ENCODE measurements at regions not wholly inside any gene's neighbourhood (a gene's known extent, or its start where the extent isn't known, plus 50 kb on each side); places are given as distances from the start of the nearest gene placed in this dataset.

DNA sequence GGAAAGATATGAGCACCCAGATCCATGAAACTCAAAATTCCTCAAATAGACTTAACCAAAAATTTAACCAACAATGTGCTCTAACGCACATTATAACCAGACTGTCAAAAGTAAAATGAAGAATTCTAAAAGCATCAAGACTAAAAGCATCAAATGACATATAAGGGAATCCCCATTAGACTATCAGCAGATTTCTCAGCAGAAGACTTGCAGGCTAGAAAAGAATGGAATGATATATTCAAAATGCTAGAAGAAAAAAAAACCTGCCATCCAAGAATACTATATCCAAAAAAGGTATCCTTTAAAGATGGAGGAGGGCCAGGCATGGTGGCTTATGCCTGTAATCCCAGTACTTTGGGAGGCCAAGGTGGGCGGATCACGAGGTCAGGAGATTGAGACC lies 117.5 kb upstream of the UBASH3B start:
- TF ChIP-seq, protein P1, sequence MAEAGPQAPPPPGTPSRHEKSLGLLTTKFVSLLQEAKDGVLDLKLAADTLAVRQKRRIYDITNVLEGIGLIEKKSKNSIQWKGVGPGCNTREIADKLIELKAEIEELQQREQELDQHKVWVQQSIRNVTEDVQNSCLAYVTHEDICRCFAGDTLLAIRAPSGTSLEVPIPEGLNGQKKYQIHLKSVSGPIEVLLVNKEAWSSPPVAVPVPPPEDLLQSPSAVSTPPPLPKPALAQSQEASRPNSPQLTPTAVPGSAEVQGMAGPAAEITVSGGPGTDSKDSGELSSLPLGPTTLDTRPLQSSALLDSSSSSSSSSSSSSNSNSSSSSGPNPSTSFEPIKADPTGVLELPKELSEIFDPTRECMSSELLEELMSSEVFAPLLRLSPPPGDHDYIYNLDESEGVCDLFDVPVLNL (CRISPR knock-in tag; IDR thresholded peaks at IDR 0.05; ENCODE audit: borderline replicate concordance, low read depth) = no peak
- TF ChIP-seq, protein P2, sequence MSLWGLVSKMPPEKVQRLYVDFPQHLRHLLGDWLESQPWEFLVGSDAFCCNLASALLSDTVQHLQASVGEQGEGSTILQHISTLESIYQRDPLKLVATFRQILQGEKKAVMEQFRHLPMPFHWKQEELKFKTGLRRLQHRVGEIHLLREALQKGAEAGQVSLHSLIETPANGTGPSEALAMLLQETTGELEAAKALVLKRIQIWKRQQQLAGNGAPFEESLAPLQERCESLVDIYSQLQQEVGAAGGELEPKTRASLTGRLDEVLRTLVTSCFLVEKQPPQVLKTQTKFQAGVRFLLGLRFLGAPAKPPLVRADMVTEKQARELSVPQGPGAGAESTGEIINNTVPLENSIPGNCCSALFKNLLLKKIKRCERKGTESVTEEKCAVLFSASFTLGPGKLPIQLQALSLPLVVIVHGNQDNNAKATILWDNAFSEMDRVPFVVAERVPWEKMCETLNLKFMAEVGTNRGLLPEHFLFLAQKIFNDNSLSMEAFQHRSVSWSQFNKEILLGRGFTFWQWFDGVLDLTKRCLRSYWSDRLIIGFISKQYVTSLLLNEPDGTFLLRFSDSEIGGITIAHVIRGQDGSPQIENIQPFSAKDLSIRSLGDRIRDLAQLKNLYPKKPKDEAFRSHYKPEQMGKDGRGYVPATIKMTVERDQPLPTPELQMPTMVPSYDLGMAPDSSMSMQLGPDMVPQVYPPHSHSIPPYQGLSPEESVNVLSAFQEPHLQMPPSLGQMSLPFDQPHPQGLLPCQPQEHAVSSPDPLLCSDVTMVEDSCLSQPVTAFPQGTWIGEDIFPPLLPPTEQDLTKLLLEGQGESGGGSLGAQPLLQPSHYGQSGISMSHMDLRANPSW (CRISPR knock-in tag; conservative IDR thresholded peaks at IDR 0.05; ENCODE audit: low read depth) = no peak
- TF ChIP-seq, protein P3, sequence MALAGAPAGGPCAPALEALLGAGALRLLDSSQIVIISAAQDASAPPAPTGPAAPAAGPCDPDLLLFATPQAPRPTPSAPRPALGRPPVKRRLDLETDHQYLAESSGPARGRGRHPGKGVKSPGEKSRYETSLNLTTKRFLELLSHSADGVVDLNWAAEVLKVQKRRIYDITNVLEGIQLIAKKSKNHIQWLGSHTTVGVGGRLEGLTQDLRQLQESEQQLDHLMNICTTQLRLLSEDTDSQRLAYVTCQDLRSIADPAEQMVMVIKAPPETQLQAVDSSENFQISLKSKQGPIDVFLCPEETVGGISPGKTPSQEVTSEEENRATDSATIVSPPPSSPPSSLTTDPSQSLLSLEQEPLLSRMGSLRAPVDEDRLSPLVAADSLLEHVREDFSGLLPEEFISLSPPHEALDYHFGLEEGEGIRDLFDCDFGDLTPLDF (CRISPR knock-in tag; IDR thresholded peaks at IDR 0.05) = no peak
- TF ChIP-seq, protein P4, sequence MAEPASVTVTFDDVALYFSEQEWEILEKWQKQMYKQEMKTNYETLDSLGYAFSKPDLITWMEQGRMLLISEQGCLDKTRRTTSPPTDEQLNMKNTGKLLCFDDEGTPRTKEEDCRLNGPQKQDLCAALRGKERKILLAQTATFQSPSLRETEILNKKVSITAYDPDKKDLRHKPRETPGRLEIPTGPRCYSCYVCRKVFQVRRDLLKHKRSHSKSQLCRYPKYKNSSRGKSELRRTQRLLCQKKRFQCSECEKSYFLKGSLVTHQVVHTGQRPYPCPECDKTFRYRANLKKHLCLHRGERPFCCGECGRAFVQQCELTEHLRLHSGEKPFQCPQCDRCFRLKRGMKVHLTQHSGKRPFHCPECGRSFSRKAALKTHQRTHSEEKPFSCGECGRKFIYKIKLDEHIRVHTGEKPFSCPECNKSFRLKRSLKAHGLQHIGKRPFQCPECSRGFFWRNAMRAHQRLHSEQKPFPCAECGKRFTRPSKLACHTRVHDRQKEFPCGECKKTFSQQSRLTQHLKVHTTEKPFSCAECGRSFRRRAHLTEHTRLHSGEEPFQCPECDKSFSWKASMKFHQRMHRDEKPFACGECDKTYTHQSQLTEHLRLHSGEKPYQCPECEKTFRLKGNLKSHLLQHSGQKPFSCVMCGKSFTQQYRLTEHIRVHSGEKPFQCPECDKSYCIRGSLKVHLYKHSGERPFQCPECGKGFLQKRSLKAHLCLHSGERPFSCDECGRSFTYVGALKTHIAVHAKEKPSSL (CRISPR knock-in tag; conservative IDR thresholded peaks at IDR 0.05) = no peak
- TF ChIP-seq RORB (CRISPR knock-in tag; IDR thresholded peaks at IDR 0.05) (no peak), NR1H2 (CRISPR knock-in tag; IDR thresholded peaks at IDR 0.05) (no peak), TCF7 (CRISPR knock-in tag; IDR thresholded peaks at IDR 0.05; ENCODE audit: low read depth) (no peak), ZNF423 (CRISPR knock-in tag; IDR thresholded peaks at IDR 0.05) (no peak), GTF2I (CRISPR knock-in tag; conservative IDR thresholded peaks at IDR 0.05) (no peak), ZNF219 (CRISPR knock-in tag; IDR thresholded peaks at IDR 0.05; ENCODE audit: borderline replicate concordance) (no peak), PRRX2 (CRISPR knock-in tag; IDR thresholded peaks at IDR 0.05) (no peak), SMAD3 (CRISPR knock-in tag; IDR thresholded peaks at IDR 0.05; ENCODE audit: borderline replicate concordance) (no peak), SOX15 (CRISPR knock-in tag; IDR thresholded peaks at IDR 0.05) (no peak), NR3C1 (CRISPR knock-in tag; conservative IDR thresholded peaks at IDR 0.05; ENCODE audit: low read depth) (no peak)
- TF ChIP-seq, protein P5, sequence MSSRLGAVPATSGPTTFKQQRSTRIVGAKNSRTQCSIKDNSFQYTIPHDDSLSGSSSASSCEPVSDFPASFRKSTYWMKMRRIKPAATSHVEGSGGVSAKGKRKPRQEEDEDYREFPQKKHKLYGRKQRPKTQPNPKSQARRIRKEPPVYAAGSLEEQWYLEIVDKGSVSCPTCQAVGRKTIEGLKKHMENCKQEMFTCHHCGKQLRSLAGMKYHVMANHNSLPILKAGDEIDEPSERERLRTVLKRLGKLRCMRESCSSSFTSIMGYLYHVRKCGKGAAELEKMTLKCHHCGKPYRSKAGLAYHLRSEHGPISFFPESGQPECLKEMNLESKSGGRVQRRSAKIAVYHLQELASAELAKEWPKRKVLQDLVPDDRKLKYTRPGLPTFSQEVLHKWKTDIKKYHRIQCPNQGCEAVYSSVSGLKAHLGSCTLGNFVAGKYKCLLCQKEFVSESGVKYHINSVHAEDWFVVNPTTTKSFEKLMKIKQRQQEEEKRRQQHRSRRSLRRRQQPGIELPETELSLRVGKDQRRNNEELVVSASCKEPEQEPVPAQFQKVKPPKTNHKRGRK (CRISPR knock-in tag; IDR thresholded peaks at IDR 0.05; ENCODE audit: borderline replicate concordance) = no peak
- TF ChIP-seq, protein P6, sequence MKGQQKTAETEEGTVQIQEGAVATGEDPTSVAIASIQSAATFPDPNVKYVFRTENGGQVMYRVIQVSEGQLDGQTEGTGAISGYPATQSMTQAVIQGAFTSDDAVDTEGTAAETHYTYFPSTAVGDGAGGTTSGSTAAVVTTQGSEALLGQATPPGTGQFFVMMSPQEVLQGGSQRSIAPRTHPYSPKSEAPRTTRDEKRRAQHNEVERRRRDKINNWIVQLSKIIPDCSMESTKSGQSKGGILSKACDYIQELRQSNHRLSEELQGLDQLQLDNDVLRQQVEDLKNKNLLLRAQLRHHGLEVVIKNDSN (CRISPR knock-in tag; IDR thresholded peaks at IDR 0.05) = no peak
- TF ChIP-seq, protein P7, sequence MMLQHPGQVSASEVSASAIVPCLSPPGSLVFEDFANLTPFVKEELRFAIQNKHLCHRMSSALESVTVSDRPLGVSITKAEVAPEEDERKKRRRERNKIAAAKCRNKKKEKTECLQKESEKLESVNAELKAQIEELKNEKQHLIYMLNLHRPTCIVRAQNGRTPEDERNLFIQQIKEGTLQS (CRISPR knock-in tag; conservative IDR thresholded peaks at IDR 0.05) = no peak
- peaks cover 83% of the 10 kb centered on the region for H3K9me3 Mint-ChIP-seq

More for the DNA sequence above, 117.5 kb upstream of the UBASH3B start:
- ATAC-seq (no peak), DNase-seq (ENCODE audit: low spot score) (no peak)
- ChIA-PET CTCF (no interaction called here), POLR2A (no interaction called here)
- peaks cover 7% of the 10 kb centered on the region for H3K27me3 Mint-ChIP-seq (ENCODE audit: low read depth)
- H3K4me1 Mint-ChIP-seq = no peaks in the 10 kb centered on the region
- H3K27ac Mint-ChIP-seq = no peak overlapping the region
- peaks cover 66% of the 10 kb centered on the region for H3K36me3 Mint-ChIP-seq
- H3K4me3 Mint-ChIP-seq = no peak overlapping the region

Measured in WTC11 (cell line).